MM.1S (cell line): ENCODE measurements at regions not wholly inside any gene's neighbourhood (a gene's known extent, or its start where the extent isn't known, plus 50 kb on each side); places are given as distances from the start of the nearest gene placed in this dataset.
A peak's percentile ranks its signal among the peaks of the same experiment; 100 is the strongest.

Source experiments
- DNase-seq: peaks from one replicate; pipeline ENCODE4 v3.0.0-alpha.2; 2015
- H2AFZ ChIP-seq: fragments of 300-600 bp; sonication (generic); 2 replicates; pipeline ENCODE4 v1.6.0; 2016; ENCODE audit warnings: antibody characterized with exemption, low read length
- H3F3A ChIP-seq: fragments of 300-600 bp; sonication (generic); 2 replicates; pipeline ENCODE4 v1.6.1; 2016; ENCODE audit warnings: mild to moderate bottlenecking, antibody characterized with exemption, low read length, moderate library complexity, mixed read lengths; ENCODE audit not compliant: insufficient read depth
- H3K27ac ChIP-seq: fragments of 300-600 bp; sonication (generic); 2 replicates; pipeline ENCODE4 v1.5.1; 2016; ENCODE audit warnings: mild to moderate bottlenecking, low read length
- H3K27me3 ChIP-seq: fragments of 300-600 bp; sonication (generic); replicated peaks from 2 replicates; pipeline ENCODE4 v1.6.0; 2016; ENCODE audit warnings: low read length; ENCODE audit not compliant: insufficient read depth
- H3K36me3 ChIP-seq: fragments of 300-600 bp; sonication (generic); replicated peaks from 2 replicates; pipeline ENCODE4 v1.6.1; 2016; ENCODE audit warnings: mild to moderate bottlenecking, low read length, mixed read lengths; ENCODE audit not compliant: insufficient read depth
- H3K4me1 ChIP-seq: fragments of 300-600 bp; sonication (generic); 2 replicates; pipeline ENCODE4 v1.6.1; 2016; ENCODE audit warnings: low read length, mixed read lengths
- H3K4me2 ChIP-seq: fragments of 300-600 bp; sonication (generic); 2 replicates; pipeline ENCODE4 v1.6.0; 2016; ENCODE audit warnings: low read depth, low read length
- H3K4me3 ChIP-seq: fragments of 300-600 bp; sonication (generic); 2 replicates; pipeline ENCODE4 v1.5.1; 2016; ENCODE audit warnings: low read length, mixed read lengths
- H3K79me2 ChIP-seq: fragments of 300-600 bp; sonication (generic); 2 replicates; pipeline ENCODE4 v1.6.1; 2016; ENCODE audit warnings: mixed run types, low read length, mixed read lengths
- H3K9ac ChIP-seq: fragments of 300-600 bp; sonication (generic); 2 replicates; pipeline ENCODE4 v1.6.1; 2016; ENCODE audit warnings: low read length, mixed read lengths
- H3K9me2 ChIP-seq: fragments of 300-600 bp; sonication (generic); replicated peaks from 2 replicates; pipeline ENCODE4 v1.6.1; 2016; ENCODE audit warnings: mild to moderate bottlenecking, low read length, mixed read lengths; ENCODE audit not compliant: insufficient read depth
- H3K9me3 ChIP-seq: fragments of 300-600 bp; sonication (generic); replicated peaks from 2 replicates; pipeline ENCODE4 v1.6.1; 2016; ENCODE audit warnings: mild to moderate bottlenecking, low read length, mixed read lengths; ENCODE audit not compliant: insufficient read depth
- H4K20me1 ChIP-seq: fragments of 300-600 bp; sonication (generic); 2 replicates; pipeline ENCODE4 v1.6.1; 2016; ENCODE audit warnings: mild to moderate bottlenecking, low read length, moderate library complexity, mixed read lengths; ENCODE audit not compliant: insufficient read depth
- CTCF ChIP-seq: fragments of 300-600 bp; sonication (generic); IDR thresholded peaks from 2 replicates; pipeline ENCODE4 v1.5.1; 2016; ENCODE audit warnings: antibody characterized with exemption, low read length, mixed read lengths
- EZH2 ChIP-seq: fragments of 300-600 bp; sonication (generic); optimal IDR thresholded peaks from 2 replicates; pipeline ENCODE3; 2017; ENCODE audit warnings: low read depth, mild to moderate bottlenecking, antibody characterized with exemption, low read length, mixed read lengths
- EZH2phosphoT487 ChIP-seq: fragments of 300-600 bp; sonication (generic); IDR thresholded peaks from 2 replicates; pipeline ENCODE4 v1.6.1; 2018; ENCODE audit warnings: antibody characterized with exemption, low read length

GRCh38 chrX:109879991-109880390, 122.9 kb upstream of the TMEM164 start:
- H3K9ac ChIP-seq, result no peak overlapping the region
- no peaks in the 10 kb centered on the region for H3K4me1 ChIP-seq
- H3K36me3 ChIP-seq, result no peaks in the 10 kb centered on the region
- H3K9me3 ChIP-seq, result no peaks in the 10 kb centered on the region
- H3K4me2 ChIP-seq, result no peak overlapping the region
- H3K27ac ChIP-seq, result no peak overlapping the region
- no peak overlapping the region for H2AFZ ChIP-seq
- no peaks in the 10 kb centered on the region for H3K27me3 ChIP-seq
- no peaks in the 10 kb centered on the region for H3K79me2 ChIP-seq
- TF ChIP-seq CTCF (no peak), EZH2 (no peak), EZH2phosphoT487 (no peak)
- H4K20me1 ChIP-seq, result no peaks in the 10 kb centered on the region
- no peaks in the 10 kb centered on the region for H3K9me2 ChIP-seq
- no peaks in the 10 kb centered on the region for H3F3A ChIP-seq
- no peak for DNase-seq
- no peak overlapping the region for H3K4me3 ChIP-seq

GRCh38 chrX:109880629-109881028, 122.3 kb upstream of the TMEM164 start:
- no peak overlapping the region for H3K4me3 ChIP-seq
- no peaks in the 10 kb centered on the region for H4K20me1 ChIP-seq
- no peak for TF ChIP-seq EZH2
- TF ChIP-seq CTCF, result no peak
- TF ChIP-seq EZH2phosphoT487, result no peak
- no peaks in the 10 kb centered on the region for H3K27me3 ChIP-seq
- H3K4me2 ChIP-seq, result no peak overlapping the region
- H2AFZ ChIP-seq, result no peak overlapping the region
- no peaks in the 10 kb centered on the region for H3K36me3 ChIP-seq
- H3K9ac ChIP-seq, result no peak overlapping the region
- no peaks in the 10 kb centered on the region for H3F3A ChIP-seq
- no peaks in the 10 kb centered on the region for H3K79me2 ChIP-seq
- H3K9me3 ChIP-seq, result no peaks in the 10 kb centered on the region
- no peaks in the 10 kb centered on the region for H3K9me2 ChIP-seq
- H3K4me1 ChIP-seq, result no peaks in the 10 kb centered on the region
- H3K27ac ChIP-seq, result no peak overlapping the region
- DNase-seq, result no peak

- no peaks in the 10 kb centered on the region for H3K9me2 ChIP-seq
- no peaks in the 10 kb centered on the region for H3K9me3 ChIP-seq
- peak; percentile 53 for DNase-seq
- H4K20me1 ChIP-seq, result no peaks in the 10 kb centered on the region
- H3K4me1 ChIP-seq, result peaks cover 7% of the 10 kb centered on the region; the same call in 1 of the 2 replicates
- H3F3A ChIP-seq, result no peaks in the 10 kb centered on the region
- no peaks in the 10 kb centered on the region for H3K27me3 ChIP-seq
- no peak for TF ChIP-seq EZH2phosphoT487
- peak; percentile 76 for TF ChIP-seq CTCF
- no peaks in the 10 kb centered on the region for H3K79me2 ChIP-seq
- no peaks in the 10 kb centered on the region for H3K36me3 ChIP-seq
- H2AFZ ChIP-seq, result no peak overlapping the region
- no peak overlapping the region for H3K4me3 ChIP-seq
- H3K9ac ChIP-seq, result no peak overlapping the region
- H3K27ac ChIP-seq, result no peak overlapping the region
- no peak overlapping the region for H3K4me2 ChIP-seq
These were observed 116.7 kb upstream of the TMEM164 start for GRCh38 chrX:109886122-109886761.
